ENCODE measurements at regions not wholly inside any gene's neighbourhood (a gene's known extent, or its start where the extent isn't known, plus 50 kb on each side); places are given as distances from the start of the nearest gene placed in this dataset.

GRCh38 chr3:124143047-124143446 is 151.1 kb upstream of the ROPN1 start:
- no peak for TF ChIP-seq CTCF (IDR thresholded peaks at IDR 0.05)
- Histone ChIP-seq H3K36me3 (no peaks in the 10 kb centered on the region), H3K27me3 (no peaks in the 10 kb centered on the region), H3K4me3 (no peak overlapping the region), H3K4me1 (peaks cover 0 to 11% of the 10 kb centered on the region in 2 donors), H3K9me3 (no peaks in the 10 kb centered on the region), H3K27ac (no peak overlapping the region)
- DNase-seq (ENCODE audit: low spot score), result no peak

- H3K4me3 ChIP-seq, result no peak overlapping the region
Observed at GRCh38 chr3:124144035-124144814, 152.3 kb upstream of the ROPN1 start.

GRCh38 chr3:124147429-124147828 is 155.5 kb upstream of the ROPN1 start:
- Histone ChIP-seq H3K4me3 (no peak overlapping the region), H3K4me1 (no peaks in the 10 kb centered on the region), H3K27me3 (no peaks in the 10 kb centered on the region), H3K27ac (no peak overlapping the region), H3K36me3 (no peaks in the 10 kb centered on the region), H3K9me3 (no peaks in the 10 kb centered on the region)
- no peak for DNase-seq (ENCODE audit: low spot score)
- TF ChIP-seq CTCF (IDR thresholded peaks at IDR 0.05), result no peak

More at GRCh38 chr3:124144035-124144814, 152.3 kb upstream of the ROPN1 start:
- DNase-seq (ENCODE audit: low spot score), result no peak
- Histone ChIP-seq H3K36me3 (no peaks in the 10 kb centered on the region), H3K4me1 (peaks cover 0 to 11% of the 10 kb centered on the region in 2 donors), H3K27me3 (no peaks in the 10 kb centered on the region), H3K27ac (no peak overlapping the region), H3K9me3 (no peaks in the 10 kb centered on the region)
- TF ChIP-seq CTCF (IDR thresholded peaks at IDR 0.05), result no peak

- no peaks in the 10 kb centered on the region for H3K4me1 ChIP-seq
- H3K36me3 ChIP-seq, result no peaks in the 10 kb centered on the region
- H3K27ac ChIP-seq, result no peak overlapping the region
- DNase-seq (ENCODE audit: low spot score), result no peak
- no peak for TF ChIP-seq CTCF (IDR thresholded peaks at IDR 0.05)
- no peaks in the 10 kb centered on the region for H3K27me3 ChIP-seq
- no peak overlapping the region for H3K4me3 ChIP-seq
- no peaks in the 10 kb centered on the region for H3K9me3 ChIP-seq
Observed at GRCh38 chr3:124147946-124148345, 156.0 kb upstream of the ROPN1 start.

GRCh38 chr3:124149081-124149480 is 157.2 kb upstream of the ROPN1 start:
- no peak for DNase-seq (ENCODE audit: low spot score)
- H3K27ac ChIP-seq, result no peak overlapping the region

More at GRCh38 chr3:124149081-124149480, 157.2 kb upstream of the ROPN1 start:
- no peaks in the 10 kb centered on the region for H3K36me3 ChIP-seq
- no peaks in the 10 kb centered on the region for H3K27me3 ChIP-seq
- TF ChIP-seq CTCF (IDR thresholded peaks at IDR 0.05), result no peak
- H3K9me3 ChIP-seq, result no peaks in the 10 kb centered on the region
- H3K4me1 ChIP-seq, result no peaks in the 10 kb centered on the region
- no peak overlapping the region for H3K4me3 ChIP-seq

Measured in right atrium auricular region (tissue), 2 donors.